ENCODE measurements at regions not wholly inside any gene's neighbourhood (a gene's known extent, or its start where the extent isn't known, plus 50 kb on each side); places are given as distances from the start of the nearest gene placed in this dataset.

DNA sequence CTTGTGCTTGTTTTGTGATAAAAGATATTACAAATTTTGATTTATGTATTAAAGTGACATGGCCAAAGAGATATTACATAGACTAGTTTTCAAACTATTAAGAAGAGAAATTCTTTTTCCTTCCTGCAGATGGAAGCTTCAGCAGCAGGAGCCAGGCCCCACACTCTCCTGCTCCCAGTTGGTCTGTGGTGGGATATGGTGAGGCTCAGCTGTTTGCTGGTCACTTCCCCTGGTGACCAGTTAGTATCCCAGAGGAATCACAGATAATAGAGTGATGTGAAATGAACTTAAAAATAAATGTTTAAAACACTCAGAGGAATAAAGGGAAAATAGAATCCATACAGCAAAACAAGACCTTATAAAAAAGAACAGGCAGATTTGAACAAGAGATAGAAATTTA is 154.7 kb downstream of the KTN1 start:
- Histone ChIP-seq H3K36me3 (ENCODE audit: control insufficient read depth in 2 of 2, insufficient read depth in 2 of 2, low read length in 2 of 2) (no peaks in the 10 kb centered on the region), H3K4me3 (ENCODE audit: low read length in 2 of 2) (no peak overlapping the region), H3K4me1 (ENCODE audit: control insufficient read depth in 2 of 2, insufficient read depth in 2 of 2, low read length in 2 of 2) (peaks cover 3 to 6% of the 10 kb centered on the region in 2 donors), H3K27ac (ENCODE audit: low read depth in 2 of 2, low read length in 2 of 2) (no peak overlapping the region), H3K9me3 (ENCODE audit: control insufficient read depth in 2 of 2, low read length in 2 of 2) (no peaks in the 10 kb centered on the region), H3K9ac (ENCODE audit: low read depth in 1 of 2, low read length in 2 of 2) (no peak overlapping the region), H3K27me3 (ENCODE audit: control insufficient read depth in 2 of 2, insufficient read depth in 2 of 2, low read length in 2 of 2) (no peaks in the 10 kb centered on the region)

DNA sequence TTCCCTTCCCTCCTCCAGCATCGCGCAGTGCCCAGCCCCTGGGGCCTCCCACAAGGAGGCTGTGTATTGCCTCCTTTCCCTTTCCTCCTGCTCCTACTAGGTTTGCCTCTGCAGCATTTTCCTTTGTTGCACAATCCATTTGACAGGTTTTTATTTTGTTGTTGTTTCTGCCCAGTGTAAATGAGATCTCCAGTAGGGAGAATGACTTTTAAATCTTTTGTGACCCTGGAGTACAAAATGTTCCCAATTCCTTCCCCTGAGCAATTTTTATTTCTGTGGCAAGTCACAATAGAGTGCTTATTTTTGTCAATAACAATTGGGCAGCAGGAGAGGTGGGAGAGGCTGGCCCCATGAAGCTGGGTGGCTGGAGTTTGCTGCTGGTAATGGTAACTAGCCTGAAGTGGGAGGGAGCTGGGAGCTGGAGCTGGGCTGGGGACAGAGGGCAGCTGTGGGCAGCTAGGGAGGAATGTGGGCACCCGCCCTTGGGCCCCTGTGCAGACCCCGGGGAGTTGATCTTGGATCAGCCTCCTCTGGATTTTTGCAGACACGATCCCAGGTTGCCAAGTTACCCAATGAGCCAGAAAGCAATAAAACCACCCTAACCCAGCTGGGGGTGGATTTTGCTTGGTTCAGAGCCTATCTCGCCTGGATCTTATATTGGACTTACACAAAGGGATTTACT is 160.1 kb downstream of the KTN1 start:
- Histone ChIP-seq H3K4me1 (ENCODE audit: control insufficient read depth in 2 of 2, insufficient read depth in 2 of 2, low read length in 2 of 2) (no peaks in the 10 kb centered on the region), H3K27me3 (ENCODE audit: control insufficient read depth in 2 of 2, insufficient read depth in 2 of 2, low read length in 2 of 2) (no peaks in the 10 kb centered on the region), H3K27ac (ENCODE audit: low read depth in 2 of 2, low read length in 2 of 2) (no peak overlapping the region), H3K9me3 (ENCODE audit: control insufficient read depth in 2 of 2, low read length in 2 of 2) (no peaks in the 10 kb centered on the region), H3K9ac (ENCODE audit: low read depth in 1 of 2, low read length in 2 of 2) (no peak overlapping the region), H3K36me3 (ENCODE audit: control insufficient read depth in 2 of 2, insufficient read depth in 2 of 2, low read length in 2 of 2) (no peaks in the 10 kb centered on the region), H3K4me3 (ENCODE audit: low read length in 2 of 2) (no peak overlapping the region)

DNA sequence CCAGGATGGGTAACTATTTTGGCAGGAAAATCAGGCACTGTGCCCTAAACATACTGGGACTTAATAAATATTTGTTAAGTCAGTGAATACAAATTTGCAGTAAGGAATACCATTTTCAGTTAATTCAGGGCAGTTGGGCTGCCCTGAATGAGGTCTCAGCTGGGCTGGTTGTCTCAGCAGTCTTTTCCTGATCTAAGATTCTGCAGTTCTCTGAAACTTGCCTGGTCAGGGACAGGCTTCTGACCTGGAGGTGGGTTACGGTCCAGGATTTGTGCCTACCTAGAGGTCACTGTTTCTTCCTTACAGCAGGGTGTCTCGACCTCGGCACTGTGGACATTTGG is 160.6 kb downstream of the KTN1 start:
- Histone ChIP-seq H3K4me1 (ENCODE audit: control insufficient read depth in 2 of 2, insufficient read depth in 2 of 2, low read length in 2 of 2) (no peaks in the 10 kb centered on the region), H3K27me3 (ENCODE audit: control insufficient read depth in 2 of 2, insufficient read depth in 2 of 2, low read length in 2 of 2) (no peaks in the 10 kb centered on the region), H3K4me3 (ENCODE audit: low read length in 2 of 2) (no peak overlapping the region), H3K36me3 (ENCODE audit: control insufficient read depth in 2 of 2, insufficient read depth in 2 of 2, low read length in 2 of 2) (no peaks in the 10 kb centered on the region), H3K9ac (ENCODE audit: low read depth in 1 of 2, low read length in 2 of 2) (no peak overlapping the region), H3K27ac (ENCODE audit: low read depth in 2 of 2, low read length in 2 of 2) (no peak overlapping the region), H3K9me3 (ENCODE audit: control insufficient read depth in 2 of 2, low read length in 2 of 2) (no peaks in the 10 kb centered on the region)

DNA sequence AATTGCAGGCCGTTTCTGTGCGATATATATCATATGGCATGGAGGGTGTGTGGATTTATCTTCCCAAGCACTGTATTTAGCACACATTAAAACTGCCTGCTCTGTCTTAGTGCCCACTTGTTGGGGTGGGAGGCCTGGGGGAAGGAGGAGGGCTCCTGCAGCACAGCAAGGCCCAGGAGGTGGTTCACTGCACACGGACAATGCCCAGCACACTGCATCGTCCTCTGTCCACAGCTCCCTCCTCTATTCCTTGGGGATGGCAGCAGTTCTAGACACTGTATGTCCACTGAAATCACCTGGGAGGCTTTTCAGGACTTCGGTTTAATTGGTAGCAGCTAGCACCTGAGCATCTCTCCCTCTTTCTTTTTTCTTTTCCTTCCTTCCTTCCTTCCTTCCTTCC is 161.2 kb downstream of the KTN1 start:
- no peak overlapping the region for H3K4me3 ChIP-seq (ENCODE audit: low read length in 2 of 2)
- no peak overlapping the region for H3K9ac ChIP-seq (ENCODE audit: low read depth in 1 of 2, low read length in 2 of 2)
- no peaks in the 10 kb centered on the region for H3K27me3 ChIP-seq (ENCODE audit: control insufficient read depth in 2 of 2, insufficient read depth in 2 of 2, low read length in 2 of 2)
- H3K27ac ChIP-seq (ENCODE audit: low read depth in 2 of 2, low read length in 2 of 2): no peak overlapping the region
- no peaks in the 10 kb centered on the region for H3K9me3 ChIP-seq (ENCODE audit: control insufficient read depth in 2 of 2, low read length in 2 of 2)
- H3K4me1 ChIP-seq (ENCODE audit: control insufficient read depth in 2 of 2, insufficient read depth in 2 of 2, low read length in 2 of 2): no peaks in the 10 kb centered on the region
- H3K36me3 ChIP-seq (ENCODE audit: control insufficient read depth in 2 of 2, insufficient read depth in 2 of 2, low read length in 2 of 2): no peaks in the 10 kb centered on the region

DNA sequence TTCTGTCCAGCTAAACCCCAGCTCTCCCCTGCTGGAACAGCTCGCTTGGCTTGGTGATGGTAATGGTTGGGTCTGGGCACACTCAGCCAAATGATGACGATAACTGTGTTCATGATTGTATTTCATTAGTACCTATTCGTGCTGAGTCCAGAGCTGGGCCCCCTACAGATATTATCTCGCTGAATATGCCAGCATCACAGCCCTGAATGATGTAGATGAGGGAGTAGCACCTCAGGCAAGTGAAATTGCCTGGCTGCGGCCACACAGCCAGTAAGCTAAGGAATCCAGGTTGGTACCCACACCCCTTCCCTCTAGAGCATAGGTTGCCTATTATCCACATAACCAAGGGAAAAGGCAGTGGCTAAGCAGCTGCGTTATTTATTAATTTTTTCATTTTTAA is 163.5 kb downstream of the KTN1 start:
- no peaks in the 10 kb centered on the region for H3K36me3 ChIP-seq (ENCODE audit: control insufficient read depth in 2 of 2, insufficient read depth in 2 of 2, low read length in 2 of 2)
- H3K9me3 ChIP-seq (ENCODE audit: control insufficient read depth in 2 of 2, low read length in 2 of 2): no peaks in the 10 kb centered on the region
- no peak overlapping the region for H3K27ac ChIP-seq (ENCODE audit: low read depth in 2 of 2, low read length in 2 of 2)
- H3K9ac ChIP-seq (ENCODE audit: low read depth in 1 of 2, low read length in 2 of 2): no peak overlapping the region
- H3K4me3 ChIP-seq (ENCODE audit: low read length in 2 of 2): no peak overlapping the region
- no peaks in the 10 kb centered on the region for H3K4me1 ChIP-seq (ENCODE audit: control insufficient read depth in 2 of 2, insufficient read depth in 2 of 2, low read length in 2 of 2)
- H3K27me3 ChIP-seq (ENCODE audit: control insufficient read depth in 2 of 2, insufficient read depth in 2 of 2, low read length in 2 of 2): no peaks in the 10 kb centered on the region

DNA sequence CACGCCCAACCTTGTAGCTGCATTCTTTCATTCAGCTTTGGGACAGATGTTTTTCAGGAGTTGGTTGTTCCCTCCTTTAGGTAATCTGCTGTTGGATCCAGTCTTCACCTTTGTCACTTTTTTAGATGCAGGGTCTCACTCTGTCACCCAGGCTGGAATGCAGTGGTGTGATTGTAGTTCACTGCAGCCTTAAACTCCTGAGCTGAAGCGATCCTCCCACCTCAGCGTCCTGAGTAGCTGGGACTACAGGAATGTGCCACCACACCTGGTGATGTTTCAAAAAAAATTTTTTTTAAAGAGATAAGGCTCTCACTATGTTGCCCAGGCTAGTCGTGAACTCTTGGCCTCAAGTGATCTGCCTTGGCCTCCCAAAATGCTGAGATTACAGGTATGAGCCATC is 164.3 kb downstream of the KTN1 start:
- H3K4me1 ChIP-seq (ENCODE audit: control insufficient read depth in 2 of 2, insufficient read depth in 2 of 2, low read length in 2 of 2): no peaks in the 10 kb centered on the region
- H3K27ac ChIP-seq (ENCODE audit: low read depth in 2 of 2, low read length in 2 of 2): no peak overlapping the region
- H3K27me3 ChIP-seq (ENCODE audit: control insufficient read depth in 2 of 2, insufficient read depth in 2 of 2, low read length in 2 of 2): no peaks in the 10 kb centered on the region
- H3K4me3 ChIP-seq (ENCODE audit: low read length in 2 of 2): no peak overlapping the region
- H3K36me3 ChIP-seq (ENCODE audit: control insufficient read depth in 2 of 2, insufficient read depth in 2 of 2, low read length in 2 of 2): no peaks in the 10 kb centered on the region
- H3K9me3 ChIP-seq (ENCODE audit: control insufficient read depth in 2 of 2, low read length in 2 of 2): no peaks in the 10 kb centered on the region
- no peak overlapping the region for H3K9ac ChIP-seq (ENCODE audit: low read depth in 1 of 2, low read length in 2 of 2)

DNA sequence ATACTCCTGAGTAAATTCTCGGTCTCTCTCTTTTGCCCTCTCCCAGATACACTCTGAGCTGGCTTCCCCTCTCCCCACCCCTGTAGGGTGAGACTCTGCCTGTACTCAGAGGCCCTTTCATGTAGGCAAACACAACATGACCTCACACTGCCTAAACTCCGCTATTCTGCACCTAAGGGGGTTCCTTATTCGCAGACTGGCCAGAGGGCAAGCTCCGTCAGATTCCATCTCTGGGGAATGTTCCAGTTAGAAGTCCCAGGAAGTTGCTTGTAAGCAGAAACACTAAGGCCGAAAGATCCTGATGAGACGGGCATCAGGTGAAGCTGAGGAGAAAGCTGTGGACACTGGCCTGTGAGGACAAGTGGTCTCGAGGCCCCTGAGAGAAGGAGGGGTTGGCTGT is 165.9 kb downstream of the KTN1 start:
- Histone ChIP-seq H3K9ac (ENCODE audit: low read depth in 1 of 2, low read length in 2 of 2) (no peak overlapping the region), H3K36me3 (ENCODE audit: control insufficient read depth in 2 of 2, insufficient read depth in 2 of 2, low read length in 2 of 2) (no peaks in the 10 kb centered on the region), H3K27ac (ENCODE audit: low read depth in 2 of 2, low read length in 2 of 2) (no peak overlapping the region), H3K9me3 (ENCODE audit: control insufficient read depth in 2 of 2, low read length in 2 of 2) (no peaks in the 10 kb centered on the region), H3K27me3 (ENCODE audit: control insufficient read depth in 2 of 2, insufficient read depth in 2 of 2, low read length in 2 of 2) (no peaks in the 10 kb centered on the region), H3K4me3 (ENCODE audit: low read length in 2 of 2) (no peak overlapping the region), H3K4me1 (ENCODE audit: control insufficient read depth in 2 of 2, insufficient read depth in 2 of 2, low read length in 2 of 2) (no peaks in the 10 kb centered on the region)

DNA sequence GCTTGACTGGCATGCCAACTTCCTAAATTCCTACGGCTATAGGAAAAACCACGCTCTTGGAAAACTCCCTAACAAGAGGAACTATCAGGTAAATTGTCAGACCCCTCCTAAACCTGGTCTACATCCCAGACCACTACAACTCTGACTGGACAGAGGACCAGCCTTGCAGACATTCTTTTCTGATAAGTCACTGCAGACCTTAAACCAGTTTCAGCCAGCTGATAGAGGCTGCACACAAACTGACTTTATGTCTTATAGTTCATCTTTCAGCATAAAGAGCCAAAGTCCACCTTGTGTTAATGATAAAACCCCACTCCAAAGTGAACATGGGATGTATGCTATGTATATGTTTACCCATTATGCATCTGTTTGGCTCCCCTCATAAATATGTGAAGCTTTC is 166.6 kb downstream of the KTN1 start:
- H3K27me3 ChIP-seq (ENCODE audit: control insufficient read depth in 2 of 2, insufficient read depth in 2 of 2, low read length in 2 of 2): no peaks in the 10 kb centered on the region
- no peak overlapping the region for H3K9ac ChIP-seq (ENCODE audit: low read depth in 1 of 2, low read length in 2 of 2)
- H3K4me3 ChIP-seq (ENCODE audit: low read length in 2 of 2): no peak overlapping the region
- no peaks in the 10 kb centered on the region for H3K9me3 ChIP-seq (ENCODE audit: control insufficient read depth in 2 of 2, low read length in 2 of 2)
- no peaks in the 10 kb centered on the region for H3K36me3 ChIP-seq (ENCODE audit: control insufficient read depth in 2 of 2, insufficient read depth in 2 of 2, low read length in 2 of 2)
- H3K27ac ChIP-seq (ENCODE audit: low read depth in 2 of 2, low read length in 2 of 2): no peak overlapping the region
- H3K4me1 ChIP-seq (ENCODE audit: control insufficient read depth in 2 of 2, insufficient read depth in 2 of 2, low read length in 2 of 2): no peaks in the 10 kb centered on the region

DNA sequence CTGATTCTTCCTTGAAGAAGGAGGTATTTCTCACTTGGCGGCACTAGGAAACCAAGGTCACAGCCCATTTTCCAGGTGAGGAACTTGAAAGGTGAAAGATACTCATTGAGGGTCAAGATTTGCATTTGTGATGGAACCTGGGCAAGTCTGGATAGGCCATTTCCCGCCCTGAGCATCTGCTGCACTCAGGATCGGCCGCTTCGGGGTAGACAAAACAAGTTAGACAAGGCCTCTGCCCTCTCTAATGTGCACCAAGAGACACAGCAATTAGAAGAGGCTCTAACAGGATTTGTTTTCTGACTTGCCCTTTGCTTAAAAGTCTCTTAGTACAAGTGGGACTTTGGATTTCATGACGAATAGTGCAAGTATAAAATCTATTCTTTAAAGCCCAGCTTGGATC is 167.2 kb downstream of the KTN1 start:
- Histone ChIP-seq H3K27ac (ENCODE audit: low read depth in 2 of 2, low read length in 2 of 2) (no peak overlapping the region), H3K9ac (ENCODE audit: low read depth in 1 of 2, low read length in 2 of 2) (no peak overlapping the region), H3K27me3 (ENCODE audit: control insufficient read depth in 2 of 2, insufficient read depth in 2 of 2, low read length in 2 of 2) (no peaks in the 10 kb centered on the region), H3K4me1 (ENCODE audit: control insufficient read depth in 2 of 2, insufficient read depth in 2 of 2, low read length in 2 of 2) (no peaks in the 10 kb centered on the region), H3K4me3 (ENCODE audit: low read length in 2 of 2) (no peak overlapping the region), H3K9me3 (ENCODE audit: control insufficient read depth in 2 of 2, low read length in 2 of 2) (no peaks in the 10 kb centered on the region), H3K36me3 (ENCODE audit: control insufficient read depth in 2 of 2, insufficient read depth in 2 of 2, low read length in 2 of 2) (no peaks in the 10 kb centered on the region)

DNA sequence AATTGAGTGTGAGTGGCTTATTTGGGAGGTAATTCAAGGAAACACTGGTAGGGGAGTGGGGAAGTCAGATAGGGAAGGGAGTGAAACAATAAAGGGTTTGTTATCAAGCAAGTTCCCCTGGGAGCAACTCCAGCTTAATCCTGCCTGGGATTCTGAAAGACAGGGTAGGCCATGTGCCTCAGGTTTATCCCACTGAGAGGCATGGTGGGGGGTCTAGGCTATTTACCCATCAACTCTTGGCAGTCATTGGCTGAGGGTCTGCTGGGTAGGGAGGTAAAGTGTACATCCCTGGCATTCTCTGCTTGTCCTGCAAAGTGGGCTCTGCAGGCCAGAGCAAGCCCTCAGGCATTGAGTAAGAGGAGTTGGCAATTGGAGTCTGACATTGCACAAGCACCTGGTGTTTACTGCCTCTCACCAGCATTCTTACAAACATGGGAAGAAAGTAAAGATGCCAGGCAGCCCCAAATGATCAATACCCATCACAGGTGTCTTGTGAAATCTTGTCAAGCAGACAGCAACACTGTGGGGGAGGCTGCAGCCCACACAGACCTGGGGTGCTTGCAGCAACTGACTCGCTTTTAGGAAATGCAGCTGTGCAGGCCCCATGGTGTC is 169.3 kb downstream of the KTN1 start:
- no peaks in the 10 kb centered on the region for H3K36me3 ChIP-seq (ENCODE audit: control insufficient read depth in 2 of 2, insufficient read depth in 2 of 2, low read length in 2 of 2)
- no peak overlapping the region for H3K4me3 ChIP-seq (ENCODE audit: low read length in 2 of 2)
- no peaks in the 10 kb centered on the region for H3K9me3 ChIP-seq (ENCODE audit: control insufficient read depth in 2 of 2, low read length in 2 of 2)
- H3K27me3 ChIP-seq (ENCODE audit: control insufficient read depth in 2 of 2, insufficient read depth in 2 of 2, low read length in 2 of 2): no peaks in the 10 kb centered on the region
- H3K27ac ChIP-seq (ENCODE audit: low read depth in 2 of 2, low read length in 2 of 2): no peak overlapping the region
- peaks cover 0 to 3% of the 10 kb centered on the region in 2 donors for H3K4me1 ChIP-seq (ENCODE audit: control insufficient read depth in 2 of 2, insufficient read depth in 2 of 2, low read length in 2 of 2)
- H3K9ac ChIP-seq (ENCODE audit: low read depth in 1 of 2, low read length in 2 of 2): no peak overlapping the region
